ENCODE measurements at regions not wholly inside any gene's neighbourhood (a gene's known extent, or its start where the extent isn't known, plus 50 kb on each side); places are given as distances from the start of the nearest gene placed in this dataset.

GRCh38 chr1:222941425-222941824 lies 126.6 kb downstream of the DISP1 start:
- DNase-seq (ENCODE audit: low read depth, low spot score) (no peak), FAIRE-seq (no peak)
- Histone ChIP-seq H2AFZ (ENCODE audit: control insufficient read depth, low read length) (no peak overlapping the region), H3K27me3 (ENCODE audit: control insufficient read depth, extremely low read depth, insufficient read depth, low read length) (no peaks in the 10 kb centered on the region), H3K79me2 (ENCODE audit: control insufficient read depth, insufficient read depth, low read length) (no peaks in the 10 kb centered on the region), H3K9me1 (ENCODE audit: control insufficient read depth, extremely low read depth, insufficient read depth, low read length) (no peaks in the 10 kb centered on the region), H3K4me2 (ENCODE audit: control insufficient read depth, extremely low read depth, insufficient read depth, low read depth, low read length) (no peak overlapping the region), H3K36me3 (ENCODE audit: control insufficient read depth in 2 of 2, extremely low read depth in 1 of 2, insufficient read depth in 2 of 2, low read length in 2 of 2) (no peaks in the 10 kb centered on the region), H3K9ac (ENCODE audit: control insufficient read depth, extremely low read depth, insufficient read depth, low read length) (no peak overlapping the region), H4K20me1 (ENCODE audit: control insufficient read depth, extremely low read depth, insufficient read depth, low read length) (no peaks in the 10 kb centered on the region), H3K9me3 (ENCODE audit: control insufficient read depth, low read depth, low read length) (no peaks in the 10 kb centered on the region), H3K27ac (ENCODE audit: control insufficient read depth, insufficient read depth, low read length) (no peak overlapping the region), H3K4me3 (ENCODE audit: control insufficient read depth in 2 of 3, extremely low read depth in 1 of 3, insufficient read depth in 2 of 3, low read depth in 1 of 3, low read length in 3 of 3) (no peak overlapping the region), H3K4me1 (ENCODE audit: control insufficient read depth, extremely low read depth, insufficient read depth, low read length) (no peaks in the 10 kb centered on the region)
- TF ChIP-seq EZH2 (IDR thresholded peaks at IDR 0.05; ENCODE audit: low read length) (no peak), CTCF (optimal IDR thresholded peaks at IDR 0.05 in 1 of 3, IDR thresholded peaks at IDR 0.05 in 1 of 3, conservative IDR thresholded peaks at IDR 0.05 in 1 of 3; ENCODE audit: extremely low read depth in 1 of 3, insufficient read depth in 2 of 3, low read length in 3 of 3) (no peak)
- dilution Hi-C loops (cut with MboI; ENCODE audit: extremely low pct_ligation_motif_present, low sequenced_read_pairs), result no loop called here

- no peaks in the 10 kb centered on the region for H4K20me1 ChIP-seq (ENCODE audit: control insufficient read depth, extremely low read depth, insufficient read depth, low read length)
- DNase-seq (ENCODE audit: low read depth, low spot score) (no peak), FAIRE-seq (no peak)
- no peak overlapping the region for H3K9ac ChIP-seq (ENCODE audit: control insufficient read depth, extremely low read depth, insufficient read depth, low read length)
- no peaks in the 10 kb centered on the region for H3K4me1 ChIP-seq (ENCODE audit: control insufficient read depth, extremely low read depth, insufficient read depth, low read length)
- dilution Hi-C loops (cut with MboI; ENCODE audit: extremely low pct_ligation_motif_present, low sequenced_read_pairs), result no loop called here
- no peaks in the 10 kb centered on the region for H3K9me1 ChIP-seq (ENCODE audit: control insufficient read depth, extremely low read depth, insufficient read depth, low read length)
- H2AFZ ChIP-seq (ENCODE audit: control insufficient read depth, low read length), result no peak overlapping the region
- no peak overlapping the region for H3K4me3 ChIP-seq (ENCODE audit: control insufficient read depth in 2 of 3, extremely low read depth in 1 of 3, insufficient read depth in 2 of 3, low read depth in 1 of 3, low read length in 3 of 3)
- H3K27me3 ChIP-seq (ENCODE audit: control insufficient read depth, extremely low read depth, insufficient read depth, low read length), result no peaks in the 10 kb centered on the region
- TF ChIP-seq CTCF (optimal IDR thresholded peaks at IDR 0.05 in 1 of 3, IDR thresholded peaks at IDR 0.05 in 1 of 3, conservative IDR thresholded peaks at IDR 0.05 in 1 of 3; ENCODE audit: extremely low read depth in 1 of 3, insufficient read depth in 2 of 3, low read length in 3 of 3) (no peak), EZH2 (IDR thresholded peaks at IDR 0.05; ENCODE audit: low read length) (no peak)
- no peak overlapping the region for H3K4me2 ChIP-seq (ENCODE audit: control insufficient read depth, extremely low read depth, insufficient read depth, low read depth, low read length)
- H3K9me3 ChIP-seq (ENCODE audit: control insufficient read depth, low read depth, low read length), result no peaks in the 10 kb centered on the region
- H3K27ac ChIP-seq (ENCODE audit: control insufficient read depth, insufficient read depth, low read length), result no peak overlapping the region
- H3K36me3 ChIP-seq (ENCODE audit: control insufficient read depth in 2 of 2, extremely low read depth in 1 of 2, insufficient read depth in 2 of 2, low read length in 2 of 2), result no peaks in the 10 kb centered on the region
- H3K79me2 ChIP-seq (ENCODE audit: control insufficient read depth, insufficient read depth, low read length), result no peaks in the 10 kb centered on the region
These were observed 131.6 kb downstream of the DISP1 start for GRCh38 chr1:222946436-222946835.

Data from keratinocyte (primary cell).